GM10266 (cell line): ENCODE measurements at regions not wholly inside any gene's neighbourhood (a gene's known extent, or its start where the extent isn't known, plus 50 kb on each side); places are given as distances from the start of the nearest gene placed in this dataset.

Experiments used
- DNase-seq: peaks from one replicate; pipeline ENCODE4 v3.0.0; 2012; ENCODE audit errors: extremely low spot score
- CTCF ChIP-seq: IDR thresholded peaks from 2 replicates; pipeline ENCODE4 v1.5.1; 2012; ENCODE audit warnings: mild to moderate bottlenecking, low read depth; ENCODE audit not compliant: control insufficient read depth, insufficient read depth; ENCODE audit errors: missing control alignments

GRCh38 chr12:43282106-43282505 lies 269.9 kb downstream of the ADAMTS20 start:
- peak; percentile 39 for TF ChIP-seq CTCF
- no peak for DNase-seq

- DNase-seq = no peak
- no peak for TF ChIP-seq CTCF
Measured at GRCh38 chr12:43281563-43281962, 270.4 kb downstream of the ADAMTS20 start.

DNA sequence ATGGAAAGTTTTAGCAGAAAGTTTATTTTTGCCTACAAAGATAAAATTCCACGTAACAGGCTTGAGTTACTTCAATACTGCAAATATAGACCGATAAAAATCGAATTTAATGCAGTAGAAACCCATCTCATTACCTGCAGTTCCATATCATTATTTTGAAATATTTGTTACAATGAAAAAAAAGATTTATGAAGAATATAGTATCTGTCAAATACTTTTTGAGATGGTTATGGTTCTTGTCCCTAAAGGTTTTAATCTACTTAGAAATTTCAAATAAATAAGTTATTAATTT lies 273.5 kb downstream of the ADAMTS20 start:
- no peak for TF ChIP-seq CTCF
- DNase-seq = no peak

GRCh38 chr12:43277651-43278540 lies 274.1 kb downstream of the ADAMTS20 start:
- peak; percentile 33 for DNase-seq
- TF ChIP-seq CTCF = no peak

DNA sequence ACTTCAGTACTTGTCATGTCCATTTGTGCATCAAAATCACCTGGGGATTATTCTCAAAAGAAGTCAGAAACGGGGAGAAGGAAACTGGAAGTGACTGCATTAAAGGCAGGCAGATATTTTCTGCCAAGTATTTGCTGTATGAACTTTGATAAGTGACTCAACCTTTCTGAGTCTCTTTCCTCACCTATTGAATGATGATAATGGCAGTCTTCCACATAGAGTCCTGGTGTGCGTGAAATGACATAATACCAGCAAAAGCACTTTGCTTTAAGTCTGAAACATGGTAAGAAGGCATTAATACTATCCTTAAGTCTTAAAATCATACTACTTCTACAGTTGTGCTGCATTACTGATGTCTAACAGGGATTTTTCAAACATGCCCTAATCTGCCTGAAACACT lies 278.5 kb downstream of the ADAMTS20 start:
- TF ChIP-seq CTCF = no peak
- DNase-seq = no peak

GRCh38 chr12:43271659-43272058 lies 280.3 kb downstream of the ADAMTS20 start:
- no peak for TF ChIP-seq CTCF

GRCh38 chr12:43267818-43268217 lies 284.2 kb downstream of the ADAMTS20 start:
- no peak for TF ChIP-seq CTCF
- no peak for DNase-seq

More at GRCh38 chr12:43271659-43272058, 280.3 kb downstream of the ADAMTS20 start:
- DNase-seq = no peak
